Fibroblast of pulmonary artery (primary cell): ENCODE measurements at regions not wholly inside any gene's neighbourhood (a gene's known extent, or its start where the extent isn't known, plus 50 kb on each side); places are given as distances from the start of the nearest gene placed in this dataset.

Experiments
- DNase-seq: peaks from one replicate; pipeline ENCODE4 v3.0.0-alpha.2; 2010; ENCODE audit warnings: low read depth
- H3K4me3 ChIP-seq: replicated peaks from 2 replicates; pipeline ENCODE4 v1.5.1; 2011; ENCODE audit warnings: low read depth, mild to moderate bottlenecking, control low read depth, low read length, moderate library complexity
- TF ChIP-seq, protein P1 (sequence below): IDR thresholded peaks from 2 replicates; pipeline ENCODE4 v1.5.1; 2011; ENCODE audit warnings: mild to moderate bottlenecking, control low read depth, low read length, inconsistent platforms; ENCODE audit errors: missing control alignments

DNA sequence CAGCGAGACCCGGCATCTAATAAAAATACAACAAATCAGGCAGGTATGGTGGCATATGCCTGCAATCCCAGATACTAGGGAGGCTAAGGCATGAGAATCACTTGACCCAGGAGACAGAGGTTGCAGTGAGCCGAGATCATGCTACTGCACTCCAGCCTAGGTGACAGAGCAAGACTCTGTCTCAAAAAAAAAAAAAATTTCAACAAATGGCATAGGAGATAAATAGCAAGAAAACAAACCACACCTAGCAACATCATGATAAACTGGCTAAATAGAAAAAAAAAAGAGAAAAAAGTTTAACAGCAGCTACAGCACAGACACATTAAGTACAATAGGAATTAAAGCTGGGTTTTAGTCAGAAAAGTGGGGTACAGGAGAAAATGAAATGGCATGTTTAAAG lies 1034.6 kb upstream of the LRRN3 start:
- no peak for DNase-seq
- TF ChIP-seq, protein P1, sequence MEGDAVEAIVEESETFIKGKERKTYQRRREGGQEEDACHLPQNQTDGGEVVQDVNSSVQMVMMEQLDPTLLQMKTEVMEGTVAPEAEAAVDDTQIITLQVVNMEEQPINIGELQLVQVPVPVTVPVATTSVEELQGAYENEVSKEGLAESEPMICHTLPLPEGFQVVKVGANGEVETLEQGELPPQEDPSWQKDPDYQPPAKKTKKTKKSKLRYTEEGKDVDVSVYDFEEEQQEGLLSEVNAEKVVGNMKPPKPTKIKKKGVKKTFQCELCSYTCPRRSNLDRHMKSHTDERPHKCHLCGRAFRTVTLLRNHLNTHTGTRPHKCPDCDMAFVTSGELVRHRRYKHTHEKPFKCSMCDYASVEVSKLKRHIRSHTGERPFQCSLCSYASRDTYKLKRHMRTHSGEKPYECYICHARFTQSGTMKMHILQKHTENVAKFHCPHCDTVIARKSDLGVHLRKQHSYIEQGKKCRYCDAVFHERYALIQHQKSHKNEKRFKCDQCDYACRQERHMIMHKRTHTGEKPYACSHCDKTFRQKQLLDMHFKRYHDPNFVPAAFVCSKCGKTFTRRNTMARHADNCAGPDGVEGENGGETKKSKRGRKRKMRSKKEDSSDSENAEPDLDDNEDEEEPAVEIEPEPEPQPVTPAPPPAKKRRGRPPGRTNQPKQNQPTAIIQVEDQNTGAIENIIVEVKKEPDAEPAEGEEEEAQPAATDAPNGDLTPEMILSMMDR: no peak
- no peak overlapping the region for H3K4me3 ChIP-seq

DNA sequence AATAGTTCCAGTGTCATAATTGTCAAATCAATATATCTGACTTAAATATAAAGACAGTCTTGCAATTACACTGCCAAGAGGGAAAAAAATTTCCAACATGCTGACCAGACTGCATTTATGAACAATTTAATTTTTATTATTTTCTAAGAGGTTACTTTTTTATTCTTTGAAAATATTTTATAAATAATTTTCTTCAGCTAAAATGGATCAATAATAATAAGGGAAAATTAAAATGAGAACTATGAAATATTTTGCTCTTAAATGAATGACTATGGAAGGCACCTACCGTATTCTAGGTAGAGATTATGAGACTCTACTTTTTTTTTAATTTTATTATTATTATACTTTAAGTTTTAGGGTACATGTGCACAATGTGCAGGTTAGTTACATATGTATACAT lies 1032.5 kb upstream of the LRRN3 start:
- DNase-seq: no peak
- H3K4me3 ChIP-seq: no peak overlapping the region
- TF ChIP-seq, protein P1: no peak

DNA sequence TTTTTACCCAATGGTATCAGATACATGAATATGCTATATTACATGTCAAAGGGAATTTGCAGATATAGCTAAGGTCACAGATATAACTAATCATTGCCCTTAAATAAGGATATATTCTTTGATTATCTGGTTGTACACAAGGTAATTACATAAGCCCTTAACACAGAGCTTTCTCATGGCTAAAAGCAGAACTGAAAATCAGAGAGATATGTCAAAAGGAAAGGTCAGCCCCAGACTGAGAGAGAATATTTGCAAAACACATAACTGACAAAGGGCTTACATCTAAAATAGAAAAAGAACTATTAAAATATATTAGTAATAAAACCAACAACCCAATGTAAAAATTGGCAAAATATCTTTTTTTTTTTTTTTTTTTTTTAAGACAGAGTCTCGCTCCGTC lies 1029.5 kb upstream of the LRRN3 start:
- H3K4me3 ChIP-seq: no peak overlapping the region
- TF ChIP-seq, protein P1: no peak
- DNase-seq: no peak

DNA sequence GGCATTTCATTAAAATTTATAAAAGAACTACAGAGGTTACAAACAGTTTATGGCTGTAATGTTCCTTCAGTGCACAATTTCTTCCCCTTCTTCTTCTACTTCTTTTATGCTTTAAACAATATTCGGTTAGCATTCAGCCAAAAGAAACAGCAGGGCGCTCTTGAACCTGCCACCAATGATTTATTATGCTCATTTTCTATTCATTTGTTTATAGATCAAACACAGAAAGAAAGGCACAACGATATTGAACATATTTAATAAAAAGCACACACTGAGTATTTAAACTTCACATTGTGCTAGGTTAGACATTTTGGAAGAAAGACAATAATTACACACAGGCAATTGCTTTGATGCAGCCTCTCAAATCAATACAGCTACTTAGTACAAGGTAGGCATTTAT lies 1025.8 kb upstream of the LRRN3 start:
- no peak for DNase-seq
- no peak overlapping the region for H3K4me3 ChIP-seq
- TF ChIP-seq, protein P1: no peak

DNA sequence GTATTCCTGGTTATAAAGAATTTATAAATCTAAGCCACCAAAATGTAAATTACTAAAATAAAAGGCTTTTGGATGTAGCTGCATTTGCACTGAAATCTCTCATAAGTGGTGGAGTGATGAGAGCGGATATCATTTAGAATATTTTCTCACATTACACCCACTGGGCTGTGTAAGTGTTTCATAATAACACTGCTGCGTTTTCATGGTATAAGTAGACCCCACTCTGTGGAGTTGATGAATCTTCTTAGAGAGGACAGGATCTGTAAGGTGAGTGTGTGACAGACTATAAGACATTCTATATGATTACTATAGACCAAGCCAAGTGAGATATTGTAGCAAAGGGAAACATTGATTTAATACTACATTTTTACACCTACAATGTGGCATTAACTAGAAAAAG lies 1024.1 kb upstream of the LRRN3 start:
- DNase-seq: no peak
- no peak overlapping the region for H3K4me3 ChIP-seq
- TF ChIP-seq, protein P1: no peak

DNA sequence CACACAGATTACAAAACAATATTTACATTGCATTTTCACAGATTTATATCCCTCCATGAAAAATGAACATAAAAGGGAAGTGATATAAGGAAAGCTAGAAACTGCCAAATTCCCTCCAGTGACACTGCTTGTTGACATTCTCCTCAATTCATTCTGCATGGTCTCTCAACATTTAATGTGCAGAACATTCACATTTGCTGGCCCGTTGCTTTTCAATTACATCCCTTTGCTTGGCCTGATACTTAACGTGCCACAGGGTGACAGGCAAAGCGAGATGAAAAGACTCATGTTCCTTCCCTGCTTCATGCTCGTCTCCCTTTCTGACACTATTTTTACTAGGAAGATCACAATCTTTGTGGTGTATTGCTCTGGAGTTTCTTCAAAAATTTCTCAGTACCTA lies 1019.7 kb upstream of the LRRN3 start:
- TF ChIP-seq, protein P1: no peak
- DNase-seq: no peak
- H3K4me3 ChIP-seq: no peak overlapping the region

DNA sequence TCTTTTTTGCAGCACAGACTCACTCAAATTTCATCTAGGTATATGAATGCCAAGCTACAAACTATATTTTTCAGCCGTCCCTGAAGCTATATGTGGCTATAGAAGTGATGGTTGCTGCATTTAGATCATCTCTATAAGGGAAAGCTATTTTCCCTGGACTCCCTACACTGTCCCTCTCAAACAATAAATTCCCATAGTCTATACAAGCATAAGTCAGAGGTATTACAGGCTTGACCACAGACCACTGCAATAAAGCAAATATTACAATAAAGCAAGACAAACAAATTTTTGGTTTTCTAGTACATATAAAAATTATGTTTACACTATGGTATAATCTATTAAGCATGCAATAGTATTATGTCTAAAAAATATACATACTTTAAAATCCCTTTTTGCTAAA lies 1015.5 kb upstream of the LRRN3 start:
- no peak overlapping the region for H3K4me3 ChIP-seq
- TF ChIP-seq, protein P1: no peak
- no peak for DNase-seq
